ENCODE measurements at regions not wholly inside any gene's neighbourhood (a gene's known extent, or its start where the extent isn't known, plus 50 kb on each side); places are given as distances from the start of the nearest gene placed in this dataset.

DNA sequence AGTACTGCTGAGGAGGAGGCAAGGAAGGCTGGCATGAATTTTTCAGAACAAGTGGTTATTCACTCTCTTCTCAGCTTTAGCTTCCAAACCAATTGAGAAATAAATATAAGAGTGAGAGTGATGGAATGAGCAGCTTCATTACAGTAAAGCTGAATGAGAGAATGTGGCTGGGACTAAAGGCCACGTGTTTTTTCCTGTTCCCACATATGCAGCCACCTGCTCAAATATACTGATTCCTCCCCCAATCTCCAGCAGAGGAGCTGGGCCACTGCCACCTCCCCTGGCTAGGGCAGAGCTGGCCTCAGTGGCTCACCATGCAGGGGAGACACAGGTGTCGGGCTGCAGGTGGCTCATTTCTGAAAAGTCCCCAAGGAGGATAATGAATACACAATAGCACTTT lies 1505.3 kb upstream of the WWC1 start:
- no peak for TF ChIP-seq ZNF8 (CRISPR knock-in tag; IDR thresholded peaks at IDR 0.05)
- TF ChIP-seq, protein P1, sequence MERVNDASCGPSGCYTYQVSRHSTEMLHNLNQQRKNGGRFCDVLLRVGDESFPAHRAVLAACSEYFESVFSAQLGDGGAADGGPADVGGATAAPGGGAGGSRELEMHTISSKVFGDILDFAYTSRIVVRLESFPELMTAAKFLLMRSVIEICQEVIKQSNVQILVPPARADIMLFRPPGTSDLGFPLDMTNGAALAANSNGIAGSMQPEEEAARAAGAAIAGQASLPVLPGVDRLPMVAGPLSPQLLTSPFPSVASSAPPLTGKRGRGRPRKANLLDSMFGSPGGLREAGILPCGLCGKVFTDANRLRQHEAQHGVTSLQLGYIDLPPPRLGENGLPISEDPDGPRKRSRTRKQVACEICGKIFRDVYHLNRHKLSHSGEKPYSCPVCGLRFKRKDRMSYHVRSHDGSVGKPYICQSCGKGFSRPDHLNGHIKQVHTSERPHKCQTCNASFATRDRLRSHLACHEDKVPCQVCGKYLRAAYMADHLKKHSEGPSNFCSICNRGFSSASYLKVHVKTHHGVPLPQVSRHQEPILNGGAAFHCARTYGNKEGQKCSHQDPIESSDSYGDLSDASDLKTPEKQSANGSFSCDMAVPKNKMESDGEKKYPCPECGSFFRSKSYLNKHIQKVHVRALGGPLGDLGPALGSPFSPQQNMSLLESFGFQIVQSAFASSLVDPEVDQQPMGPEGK (CRISPR knock-in tag; IDR thresholded peaks at IDR 0.05; ENCODE audit: borderline replicate concordance), result no peak
- TF ChIP-seq, protein P2, sequence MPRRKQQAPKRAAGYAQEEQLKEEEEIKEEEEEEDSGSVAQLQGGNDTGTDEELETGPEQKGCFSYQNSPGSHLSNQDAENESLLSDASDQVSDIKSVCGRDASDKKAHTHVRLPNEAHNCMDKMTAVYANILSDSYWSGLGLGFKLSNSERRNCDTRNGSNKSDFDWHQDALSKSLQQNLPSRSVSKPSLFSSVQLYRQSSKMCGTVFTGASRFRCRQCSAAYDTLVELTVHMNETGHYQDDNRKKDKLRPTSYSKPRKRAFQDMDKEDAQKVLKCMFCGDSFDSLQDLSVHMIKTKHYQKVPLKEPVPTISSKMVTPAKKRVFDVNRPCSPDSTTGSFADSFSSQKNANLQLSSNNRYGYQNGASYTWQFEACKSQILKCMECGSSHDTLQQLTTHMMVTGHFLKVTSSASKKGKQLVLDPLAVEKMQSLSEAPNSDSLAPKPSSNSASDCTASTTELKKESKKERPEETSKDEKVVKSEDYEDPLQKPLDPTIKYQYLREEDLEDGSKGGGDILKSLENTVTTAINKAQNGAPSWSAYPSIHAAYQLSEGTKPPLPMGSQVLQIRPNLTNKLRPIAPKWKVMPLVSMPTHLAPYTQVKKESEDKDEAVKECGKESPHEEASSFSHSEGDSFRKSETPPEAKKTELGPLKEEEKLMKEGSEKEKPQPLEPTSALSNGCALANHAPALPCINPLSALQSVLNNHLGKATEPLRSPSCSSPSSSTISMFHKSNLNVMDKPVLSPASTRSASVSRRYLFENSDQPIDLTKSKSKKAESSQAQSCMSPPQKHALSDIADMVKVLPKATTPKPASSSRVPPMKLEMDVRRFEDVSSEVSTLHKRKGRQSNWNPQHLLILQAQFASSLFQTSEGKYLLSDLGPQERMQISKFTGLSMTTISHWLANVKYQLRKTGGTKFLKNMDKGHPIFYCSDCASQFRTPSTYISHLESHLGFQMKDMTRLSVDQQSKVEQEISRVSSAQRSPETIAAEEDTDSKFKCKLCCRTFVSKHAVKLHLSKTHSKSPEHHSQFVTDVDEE (CRISPR knock-in tag; IDR thresholded peaks at IDR 0.05), result no peak
- TF ChIP-seq, protein P3, sequence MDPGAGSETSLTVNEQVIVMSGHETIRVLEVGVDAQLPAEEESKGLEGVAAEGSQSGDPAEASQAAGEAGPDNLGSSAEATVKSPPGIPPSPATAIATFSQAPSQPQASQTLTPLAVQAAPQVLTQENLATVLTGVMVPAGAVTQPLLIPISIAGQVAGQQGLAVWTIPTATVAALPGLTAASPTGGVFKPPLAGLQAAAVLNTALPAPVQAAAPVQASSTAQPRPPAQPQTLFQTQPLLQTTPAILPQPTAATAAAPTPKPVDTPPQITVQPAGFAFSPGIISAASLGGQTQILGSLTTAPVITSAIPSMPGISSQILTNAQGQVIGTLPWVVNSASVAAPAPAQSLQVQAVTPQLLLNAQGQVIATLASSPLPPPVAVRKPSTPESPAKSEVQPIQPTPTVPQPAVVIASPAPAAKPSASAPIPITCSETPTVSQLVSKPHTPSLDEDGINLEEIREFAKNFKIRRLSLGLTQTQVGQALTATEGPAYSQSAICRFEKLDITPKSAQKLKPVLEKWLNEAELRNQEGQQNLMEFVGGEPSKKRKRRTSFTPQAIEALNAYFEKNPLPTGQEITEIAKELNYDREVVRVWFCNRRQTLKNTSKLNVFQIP (CRISPR knock-in tag; IDR thresholded peaks at IDR 0.05; ENCODE audit: borderline replicate concordance, low read depth), result no peak
- TF ChIP-seq RARB (CRISPR knock-in tag; IDR thresholded peaks at IDR 0.05), result no peak
- TF ChIP-seq, protein P4, sequence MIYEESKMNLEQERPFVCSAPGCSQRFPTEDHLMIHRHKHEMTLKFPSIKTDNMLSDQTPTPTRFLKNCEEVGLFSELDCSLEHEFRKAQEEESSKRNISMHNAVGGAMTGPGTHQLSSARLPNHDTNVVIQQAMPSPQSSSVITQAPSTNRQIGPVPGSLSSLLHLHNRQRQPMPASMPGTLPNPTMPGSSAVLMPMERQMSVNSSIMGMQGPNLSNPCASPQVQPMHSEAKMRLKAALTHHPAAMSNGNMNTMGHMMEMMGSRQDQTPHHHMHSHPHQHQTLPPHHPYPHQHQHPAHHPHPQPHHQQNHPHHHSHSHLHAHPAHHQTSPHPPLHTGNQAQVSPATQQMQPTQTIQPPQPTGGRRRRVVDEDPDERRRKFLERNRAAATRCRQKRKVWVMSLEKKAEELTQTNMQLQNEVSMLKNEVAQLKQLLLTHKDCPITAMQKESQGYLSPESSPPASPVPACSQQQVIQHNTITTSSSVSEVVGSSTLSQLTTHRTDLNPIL (CRISPR knock-in tag; IDR thresholded peaks at IDR 0.05; ENCODE audit: low read depth), result no peak
- TF ChIP-seq ESRRG (CRISPR knock-in tag; IDR thresholded peaks at IDR 0.05), result no peak
- no peak for TF ChIP-seq ISL1 (CRISPR knock-in tag; IDR thresholded peaks at IDR 0.05)
- TF ChIP-seq ZFP30 (CRISPR knock-in tag; IDR thresholded peaks at IDR 0.05), result no peak
- TF ChIP-seq ZNF70 (CRISPR knock-in tag; IDR thresholded peaks at IDR 0.05), result no peak

All from SK-N-SH treated with all-trans-retinoic acid at 6 μM for 48 hours (cell line).